Daoy (cell line): ENCODE measurements at regions not wholly inside any gene's neighbourhood (a gene's known extent, or its start where the extent isn't known, plus 50 kb on each side); places are given as distances from the start of the nearest gene placed in this dataset.
"Not testable (repeated sequence)": the region's sequence is repeated elsewhere in the genome, so short reads cannot be mapped to it uniquely, and the experiment has no call there.

Experiments
- DNase-seq: peaks from one replicate; pipeline ENCODE4 v3.0.0-alpha.2; 2015; ENCODE audit warnings: low read depth

DNA sequence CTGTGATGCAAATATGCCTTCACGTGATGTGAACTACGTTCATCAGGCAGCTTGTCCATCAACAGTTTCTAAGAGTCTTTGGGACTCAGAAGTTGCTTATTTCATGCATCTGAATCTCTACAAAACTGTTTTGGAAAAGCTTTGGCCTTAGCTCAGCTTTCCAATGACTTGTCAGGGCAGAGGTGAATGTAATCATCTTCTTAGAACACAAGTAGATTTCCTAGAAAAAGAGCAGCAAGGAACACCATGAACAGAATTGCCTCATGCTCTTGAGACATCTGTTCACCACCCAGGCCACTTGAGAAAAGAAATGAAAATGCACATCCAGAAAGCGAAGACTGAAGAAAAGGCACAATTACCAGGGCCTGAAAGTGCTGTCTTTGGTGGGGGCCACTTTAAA, 105.8 kb upstream of the PDHA1 start:
- no peak for DNase-seq

DNA sequence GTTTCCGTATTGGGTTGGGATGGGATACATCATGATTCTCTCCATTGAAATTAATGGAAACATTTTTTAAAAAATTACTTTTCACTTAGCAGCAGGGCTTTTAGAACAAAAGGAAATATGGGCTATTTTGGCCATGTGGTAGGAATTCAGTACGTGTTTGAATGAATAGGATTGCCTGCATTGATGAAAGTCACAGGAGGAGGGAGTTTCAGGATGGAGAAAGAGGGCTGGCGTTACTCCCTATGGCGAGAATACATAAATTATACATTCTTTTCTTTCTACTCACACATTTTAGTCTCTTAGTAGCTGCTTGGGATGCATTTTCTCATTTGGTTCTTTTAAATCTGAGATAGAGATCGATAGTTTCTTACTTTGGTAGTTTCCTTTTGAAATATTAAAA, 100.3 kb upstream of the PDHA1 start:
- no peak for DNase-seq

DNA sequence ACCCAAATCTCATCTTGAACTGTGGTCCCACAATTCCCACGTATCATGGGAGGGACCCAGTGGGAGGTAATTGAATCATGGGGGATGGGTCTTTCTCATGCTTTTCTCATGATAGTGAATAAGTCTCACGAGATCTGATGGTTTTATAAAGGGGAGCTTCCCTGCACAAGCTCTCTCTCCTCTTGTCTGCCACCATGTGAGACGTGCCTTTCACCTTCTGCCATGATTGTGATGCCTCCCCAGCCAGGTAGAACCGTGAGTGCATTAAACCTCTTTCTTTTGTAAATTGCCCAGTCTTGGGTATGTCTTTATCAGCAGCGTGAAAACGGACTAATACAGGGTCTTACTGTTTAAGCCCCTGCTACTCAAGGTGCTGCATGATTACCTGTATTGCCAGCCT, 98.8 kb upstream of the PDHA1 start:
- not testable (repeated sequence) for DNase-seq

DNA sequence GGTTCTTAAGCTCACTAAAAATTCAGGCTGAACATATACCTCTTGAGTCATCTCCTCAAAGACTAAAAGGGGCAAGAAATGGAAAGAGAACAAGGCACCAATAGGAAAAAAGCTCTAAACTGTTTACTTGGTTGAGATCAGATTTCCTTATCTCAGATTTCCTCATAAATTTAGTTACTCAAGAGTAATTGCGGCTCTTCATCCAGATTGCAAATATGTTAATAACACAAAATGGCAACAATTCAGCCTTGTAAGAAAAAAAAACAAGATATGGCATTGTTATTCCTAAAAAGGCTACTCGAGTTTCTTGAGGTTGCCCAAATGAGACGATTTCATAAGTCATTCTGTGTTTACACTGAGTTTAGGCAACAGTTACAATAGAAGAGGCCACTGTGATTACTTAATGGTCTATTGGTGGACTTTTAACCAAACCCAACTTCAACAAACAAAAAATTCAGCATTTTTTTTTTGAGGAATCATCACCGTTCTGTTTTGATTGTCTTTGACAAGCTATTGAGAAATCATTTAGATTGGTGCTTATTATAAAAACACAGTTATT, 97.9 kb upstream of the PDHA1 start:
- no peak for DNase-seq

DNA sequence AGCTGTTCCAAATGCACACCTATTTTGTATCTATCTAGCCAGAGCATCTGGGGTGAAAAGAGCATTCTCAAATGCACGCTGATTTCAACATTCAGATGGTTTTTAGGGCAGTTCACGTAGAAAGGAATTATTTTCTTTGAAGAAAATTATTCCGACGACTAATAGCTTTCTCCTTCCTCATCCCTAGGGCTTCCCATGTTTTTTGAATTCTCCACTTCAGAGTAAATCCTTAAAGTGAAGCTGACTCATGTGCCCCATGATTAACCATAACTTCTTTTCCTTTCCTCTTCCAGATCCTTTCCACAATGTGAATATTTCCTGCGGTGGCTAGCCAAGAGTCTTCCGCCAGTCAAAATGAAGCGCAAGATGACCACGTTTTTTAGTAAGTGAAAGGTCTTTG, 86.7 kb upstream of the PDHA1 start:
- DNase-seq = peak; percentile 33

DNA sequence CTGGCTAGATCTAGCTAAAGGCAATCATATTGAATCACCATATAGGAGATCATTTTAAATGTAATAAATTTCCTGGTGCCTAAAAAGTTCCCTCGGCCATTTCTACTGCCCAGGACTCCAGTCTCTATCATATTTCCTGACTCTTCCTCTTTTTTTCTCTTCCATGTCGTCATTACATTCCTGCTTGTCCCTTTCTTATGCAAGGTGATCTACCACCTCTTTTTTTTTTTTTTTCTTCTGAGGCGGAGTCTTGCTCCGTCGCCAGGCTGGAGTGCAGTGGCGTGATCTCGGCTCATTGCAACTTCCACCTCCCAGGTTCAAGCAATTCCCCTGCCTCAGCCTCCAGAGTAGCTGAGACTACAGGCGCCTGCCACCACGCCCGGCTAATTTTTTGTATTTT, 82.7 kb upstream of the PDHA1 start:
- not testable (repeated sequence) for DNase-seq

DNA sequence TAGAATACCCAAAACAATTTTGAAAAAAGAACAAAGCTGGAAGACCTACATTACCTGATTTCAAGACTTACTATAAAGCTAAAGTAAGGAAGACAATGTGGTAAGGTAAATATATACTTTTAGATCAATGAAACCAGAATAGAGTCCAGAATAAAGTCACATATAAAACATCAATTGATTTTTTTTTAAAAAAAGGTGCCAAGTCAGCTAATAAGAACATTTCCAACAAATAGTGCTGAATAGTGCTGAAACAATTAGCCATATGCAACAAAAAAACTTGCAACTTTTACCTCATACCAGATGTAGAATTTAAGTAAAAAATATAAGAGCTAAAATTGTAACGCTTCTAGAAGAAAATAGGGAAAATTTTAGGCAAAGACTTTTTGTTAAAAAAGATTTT, 73.0 kb upstream of the PDHA1 start:
- no peak for DNase-seq

DNA sequence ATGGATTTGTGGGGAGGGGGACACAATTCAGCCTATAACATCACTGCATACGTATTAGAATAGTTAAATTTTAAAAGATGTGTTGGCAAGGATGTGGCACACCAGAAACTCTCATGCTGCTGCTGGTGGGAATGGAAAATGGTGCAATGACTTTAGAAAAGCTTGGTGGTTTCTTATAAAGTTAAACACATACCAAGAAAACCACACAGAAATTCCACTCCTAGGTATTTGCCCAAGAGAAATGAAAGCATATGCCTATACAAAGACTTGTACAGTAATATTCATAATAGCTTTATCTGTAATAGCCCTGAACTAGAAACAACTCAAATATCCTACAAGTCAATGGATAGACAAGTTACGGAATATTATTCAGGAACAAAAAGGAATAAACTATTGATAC, 71.3 kb upstream of the PDHA1 start:
- peak; percentile 7 for DNase-seq

DNA sequence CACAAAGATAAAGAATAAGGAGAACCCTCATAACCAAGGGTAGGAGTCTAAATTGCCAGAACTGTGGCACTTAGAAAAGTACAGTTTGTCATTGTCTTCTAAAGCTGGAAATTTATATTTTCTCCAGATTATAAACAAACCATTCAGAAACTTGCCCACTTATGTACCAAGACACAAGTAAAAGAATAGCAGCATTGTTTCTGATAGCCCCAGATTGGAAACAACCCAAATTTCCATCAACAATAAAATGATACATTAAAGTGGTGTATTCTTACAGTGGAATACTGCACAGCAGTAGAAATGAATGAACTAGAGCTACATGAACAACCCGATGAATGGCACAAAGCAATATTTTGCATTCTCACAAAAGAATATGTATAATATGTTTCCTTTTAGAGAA, 63.1 kb upstream of the PDHA1 start:
- DNase-seq = no peak

DNA sequence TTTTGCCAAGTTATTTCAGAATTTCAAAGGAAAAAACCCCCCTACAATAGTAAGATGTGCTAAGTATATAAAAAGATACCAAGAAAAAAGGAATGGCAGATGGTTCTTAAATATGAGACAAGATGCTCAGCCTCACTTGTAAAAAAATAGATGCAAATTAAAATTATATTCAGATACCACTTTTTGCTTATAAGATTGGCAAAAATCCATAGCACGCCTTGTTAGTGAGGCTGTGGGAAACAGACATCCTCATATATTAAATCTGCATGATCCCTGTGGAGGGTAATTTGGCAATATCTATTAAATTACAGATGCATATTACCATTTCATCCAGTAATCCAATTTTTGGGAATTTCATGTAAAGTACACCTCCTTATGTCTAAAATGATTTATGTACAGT, 62.5 kb upstream of the PDHA1 start:
- DNase-seq = no peak

DNA sequence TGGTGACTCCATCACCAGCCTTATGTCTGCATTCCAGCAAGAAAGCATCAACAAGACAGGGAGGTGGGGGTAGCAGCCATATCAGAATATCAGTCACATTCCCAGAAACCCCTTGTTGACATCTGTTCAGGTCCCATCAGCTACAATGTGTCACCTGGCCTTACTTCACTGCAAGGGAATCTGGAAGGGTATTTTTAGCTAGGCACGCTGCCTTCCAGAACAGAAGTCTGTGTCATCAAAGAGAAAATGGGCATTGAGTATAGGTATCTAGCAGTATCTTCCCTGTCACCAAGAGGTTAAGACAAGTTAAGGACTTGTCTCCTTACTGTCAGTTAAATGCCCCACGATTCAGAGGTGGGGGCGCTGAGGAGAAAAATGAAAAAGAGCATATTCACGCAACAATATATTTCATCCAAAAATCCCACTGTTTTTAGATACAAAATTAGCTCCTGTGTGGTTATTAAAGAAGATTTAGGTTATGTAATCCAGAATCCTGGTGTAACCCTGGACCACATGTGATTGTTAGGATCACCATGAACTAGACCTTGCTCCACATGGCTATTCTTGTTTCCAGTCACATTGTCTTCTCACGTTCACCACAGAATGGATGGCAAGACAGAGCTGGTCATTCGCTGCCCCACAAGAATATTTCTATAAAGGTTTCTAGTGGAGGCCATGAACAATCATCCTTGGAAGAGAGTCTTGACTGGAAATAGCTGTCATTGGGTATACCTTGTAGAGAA, 60.0 kb upstream of the PDHA1 start:
- no peak for DNase-seq

DNA sequence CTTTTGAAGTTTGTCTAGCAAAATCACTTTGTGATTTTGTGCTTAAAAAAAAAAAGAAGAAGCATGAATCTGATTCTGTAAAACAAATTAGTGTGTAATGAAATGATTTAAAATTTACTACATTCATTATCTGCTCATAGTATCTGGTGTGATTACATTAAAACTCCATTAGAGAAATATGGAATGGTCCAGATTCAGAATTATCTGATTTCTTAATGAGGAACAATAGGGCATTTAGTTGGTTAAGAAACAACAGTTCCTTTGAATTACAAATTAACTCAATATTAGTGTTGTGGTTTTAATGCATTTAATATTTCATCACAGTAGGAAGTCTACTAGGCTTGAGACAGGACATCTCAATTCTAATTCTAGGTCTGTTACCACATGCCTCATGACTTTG, 57.9 kb upstream of the PDHA1 start:
- no peak for DNase-seq

DNA sequence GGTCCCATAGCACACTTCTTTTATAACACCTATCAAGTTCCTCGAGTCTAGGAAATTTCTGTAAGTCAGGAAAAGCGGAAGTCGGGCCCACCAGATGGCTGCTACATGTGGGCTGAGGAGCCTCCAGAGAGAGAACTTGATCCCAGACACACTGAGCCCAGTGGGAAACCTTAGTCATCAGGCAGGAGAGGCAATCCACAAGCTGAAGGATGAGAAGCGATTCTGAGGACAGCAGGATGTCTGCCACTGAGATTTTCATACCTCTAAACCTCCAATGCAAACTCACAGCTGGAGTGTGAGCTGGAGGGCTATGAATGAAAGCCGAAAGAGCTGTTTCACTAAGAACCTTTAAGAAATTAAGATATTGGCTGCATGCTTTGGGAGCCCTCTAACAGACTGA, 52.6 kb upstream of the PDHA1 start:
- DNase-seq = peak; percentile 1

DNA sequence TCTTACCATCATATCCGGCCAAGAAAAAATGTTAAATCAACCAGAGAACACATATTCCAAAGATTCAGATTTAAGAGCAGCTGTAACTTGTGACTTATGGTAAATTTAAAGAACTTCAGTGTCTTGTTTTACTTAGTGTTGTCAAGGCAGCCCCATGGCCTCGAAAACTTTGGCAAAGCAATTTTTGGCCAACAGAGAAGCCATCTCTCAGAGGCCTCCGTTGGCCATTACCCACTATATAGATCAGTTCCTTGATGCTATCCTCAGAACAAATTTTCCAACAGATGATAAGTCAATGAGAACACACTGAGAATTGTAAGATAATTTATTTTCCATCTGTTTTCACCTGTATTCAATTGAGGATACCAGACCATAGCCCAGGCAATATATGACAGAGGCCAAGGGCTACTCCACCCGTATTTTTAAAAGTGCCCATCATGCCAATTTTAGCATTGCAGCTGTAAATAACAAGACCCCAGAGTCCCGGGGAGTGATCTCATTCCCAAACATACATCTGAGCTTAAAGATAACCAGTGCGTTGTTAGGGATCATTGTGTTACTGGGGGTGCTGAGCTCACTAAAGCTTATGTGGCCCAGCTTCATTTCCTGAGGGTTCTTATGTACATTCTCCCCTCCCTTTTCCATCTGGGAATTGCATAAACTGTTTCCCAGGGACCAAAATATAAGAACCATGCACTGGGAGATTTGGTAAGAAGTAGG, 50.0 kb upstream of the PDHA1 start:
- no peak for DNase-seq
